ENCODE measurements at regions not wholly inside any gene's neighbourhood (a gene's known extent, or its start where the extent isn't known, plus 50 kb on each side); places are given as distances from the start of the nearest gene placed in this dataset.
"Not testable (repeated sequence)": the region's sequence is repeated elsewhere in the genome, so short reads cannot be mapped to it uniquely, and the experiment has no call there.

GRCh38 chr14:30348445-30348844, 210.5 kb upstream of the G2E3 start:
- no peak overlapping the region for H3K4me3 ChIP-seq (ENCODE audit: low read depth in 1 of 2, low read length in 2 of 2)
- 83 to 86% methylated on average over 2 of the region's 2 CpGs for WGBS, 2 donors

GRCh38 chr14:30349520-30349919, 209.4 kb upstream of the G2E3 start:
- no peaks in the 10 kb centered on the region for H3K27me3 ChIP-seq (ENCODE audit: control insufficient read depth in 1 of 2, insufficient read depth in 2 of 2, low read length in 2 of 2)
- no peaks in the 10 kb centered on the region for H3K4me1 ChIP-seq (ENCODE audit: control insufficient read depth in 2 of 2, insufficient read depth in 2 of 2, low read length in 1 of 2)
- no peak overlapping the region for H3K4me3 ChIP-seq (ENCODE audit: low read depth in 1 of 2, low read length in 2 of 2)
- H3K27ac ChIP-seq (ENCODE audit: low read depth in 2 of 2, low read length in 1 of 2), result no peak overlapping the region
- WGBS, 2 donors, result 90 to 95% methylated on average over 3 of the region's 3 CpGs
- H3K36me3 ChIP-seq (ENCODE audit: control insufficient read depth in 2 of 2, insufficient read depth in 2 of 2, low read length in 1 of 2), result no peaks in the 10 kb centered on the region
- no peaks in the 10 kb centered on the region for H3K9me3 ChIP-seq (ENCODE audit: control insufficient read depth in 2 of 2, insufficient read depth in 1 of 2, low read depth in 1 of 2, low read length in 1 of 2)

More at GRCh38 chr14:30348445-30348844, 210.5 kb upstream of the G2E3 start:
- H3K9me3 ChIP-seq (ENCODE audit: control insufficient read depth in 2 of 2, insufficient read depth in 1 of 2, low read depth in 1 of 2, low read length in 1 of 2), result no peaks in the 10 kb centered on the region
- no peaks in the 10 kb centered on the region for H3K27me3 ChIP-seq (ENCODE audit: control insufficient read depth in 1 of 2, insufficient read depth in 2 of 2, low read length in 2 of 2)
- H3K27ac ChIP-seq (ENCODE audit: low read depth in 2 of 2, low read length in 1 of 2), result no peak overlapping the region
- no peaks in the 10 kb centered on the region for H3K36me3 ChIP-seq (ENCODE audit: control insufficient read depth in 2 of 2, insufficient read depth in 2 of 2, low read length in 1 of 2)
- no peaks in the 10 kb centered on the region for H3K4me1 ChIP-seq (ENCODE audit: control insufficient read depth in 2 of 2, insufficient read depth in 2 of 2, low read length in 1 of 2)

- Histone ChIP-seq H3K27ac (ENCODE audit: low read depth in 2 of 2, low read length in 1 of 2) (no peak overlapping the region), H3K4me3 (ENCODE audit: low read depth in 1 of 2, low read length in 2 of 2) (no peak overlapping the region), H3K9me3 (ENCODE audit: control insufficient read depth in 2 of 2, insufficient read depth in 1 of 2, low read depth in 1 of 2, low read length in 1 of 2) (no peaks in the 10 kb centered on the region), H3K4me1 (ENCODE audit: control insufficient read depth in 2 of 2, insufficient read depth in 2 of 2, low read length in 1 of 2) (no peaks in the 10 kb centered on the region), H3K36me3 (ENCODE audit: control insufficient read depth in 2 of 2, insufficient read depth in 2 of 2, low read length in 1 of 2) (no peaks in the 10 kb centered on the region), H3K27me3 (ENCODE audit: control insufficient read depth in 1 of 2, insufficient read depth in 2 of 2, low read length in 2 of 2) (no peaks in the 10 kb centered on the region)
- WGBS, 2 donors, result 31 to 48% methylated on average over 1 of the region's 1 CpG
Measured at GRCh38 chr14:30354439-30354838, 204.5 kb upstream of the G2E3 start.

- 43 to 46% methylated on average over 5 of the region's 5 CpGs for WGBS, 2 donors
- no peak overlapping the region for H3K4me3 ChIP-seq (ENCODE audit: low read depth in 1 of 2, low read length in 2 of 2)
- no peaks in the 10 kb centered on the region for H3K4me1 ChIP-seq (ENCODE audit: control insufficient read depth in 2 of 2, insufficient read depth in 2 of 2, low read length in 1 of 2)
- no peaks in the 10 kb centered on the region for H3K27me3 ChIP-seq (ENCODE audit: control insufficient read depth in 1 of 2, insufficient read depth in 2 of 2, low read length in 2 of 2)
- no peak overlapping the region for H3K27ac ChIP-seq (ENCODE audit: low read depth in 2 of 2, low read length in 1 of 2)
- H3K36me3 ChIP-seq (ENCODE audit: control insufficient read depth in 2 of 2, insufficient read depth in 2 of 2, low read length in 1 of 2), result no peaks in the 10 kb centered on the region
- peaks cover 0 to 3% of the 10 kb centered on the region in 2 donors for H3K9me3 ChIP-seq (ENCODE audit: control insufficient read depth in 2 of 2, insufficient read depth in 1 of 2, low read depth in 1 of 2, low read length in 1 of 2)
Measured at GRCh38 chr14:30355431-30355913, 203.5 kb upstream of the G2E3 start.

- no peak overlapping the region for H3K27ac ChIP-seq (ENCODE audit: low read depth in 2 of 2, low read length in 1 of 2)
- peaks cover 0 to 3% of the 10 kb centered on the region in 2 donors for H3K9me3 ChIP-seq (ENCODE audit: control insufficient read depth in 2 of 2, insufficient read depth in 1 of 2, low read depth in 1 of 2, low read length in 1 of 2)
- H3K4me3 ChIP-seq (ENCODE audit: low read depth in 1 of 2, low read length in 2 of 2), result no peak overlapping the region
- no peaks in the 10 kb centered on the region for H3K4me1 ChIP-seq (ENCODE audit: control insufficient read depth in 2 of 2, insufficient read depth in 2 of 2, low read length in 1 of 2)
- H3K36me3 ChIP-seq (ENCODE audit: control insufficient read depth in 2 of 2, insufficient read depth in 2 of 2, low read length in 1 of 2), result no peaks in the 10 kb centered on the region
- no peaks in the 10 kb centered on the region for H3K27me3 ChIP-seq (ENCODE audit: control insufficient read depth in 1 of 2, insufficient read depth in 2 of 2, low read length in 2 of 2)
- 80 to 82% methylated on average over 7 of the region's 7 CpGs for WGBS, 2 donors
Measured at GRCh38 chr14:30356438-30357202, 202.3 kb upstream of the G2E3 start.

GRCh38 chr14:30357791-30358190, 201.2 kb upstream of the G2E3 start:
- no peak overlapping the region for H3K4me3 ChIP-seq (ENCODE audit: low read depth in 1 of 2, low read length in 2 of 2)
- no peaks in the 10 kb centered on the region for H3K4me1 ChIP-seq (ENCODE audit: control insufficient read depth in 2 of 2, insufficient read depth in 2 of 2, low read length in 1 of 2)
- WGBS, 2 donors, result 93 to 95% methylated on average over 8 of the region's 8 CpGs
- H3K9me3 ChIP-seq (ENCODE audit: control insufficient read depth in 2 of 2, insufficient read depth in 1 of 2, low read depth in 1 of 2, low read length in 1 of 2), result peaks cover 0 to 3% of the 10 kb centered on the region in 2 donors
- no peak overlapping the region for H3K27ac ChIP-seq (ENCODE audit: low read depth in 2 of 2, low read length in 1 of 2)
- no peaks in the 10 kb centered on the region for H3K27me3 ChIP-seq (ENCODE audit: control insufficient read depth in 1 of 2, insufficient read depth in 2 of 2, low read length in 2 of 2)
- no peaks in the 10 kb centered on the region for H3K36me3 ChIP-seq (ENCODE audit: control insufficient read depth in 2 of 2, insufficient read depth in 2 of 2, low read length in 1 of 2)

GRCh38 chr14:30362369-30363218, 196.4 kb upstream of the G2E3 start:
- no peaks in the 10 kb centered on the region for H3K27me3 ChIP-seq (ENCODE audit: control insufficient read depth in 1 of 2, insufficient read depth in 2 of 2, low read length in 2 of 2)
- no peaks in the 10 kb centered on the region for H3K4me1 ChIP-seq (ENCODE audit: control insufficient read depth in 2 of 2, insufficient read depth in 2 of 2, low read length in 1 of 2)
- H3K4me3 ChIP-seq (ENCODE audit: low read depth in 1 of 2, low read length in 2 of 2), result no peak overlapping the region
- 55 to 61% methylated on average over 10 of the region's 10 CpGs for WGBS, 2 donors
- no peak overlapping the region for H3K27ac ChIP-seq (ENCODE audit: low read depth in 2 of 2, low read length in 1 of 2)
- H3K9me3 ChIP-seq (ENCODE audit: control insufficient read depth in 2 of 2, insufficient read depth in 1 of 2, low read depth in 1 of 2, low read length in 1 of 2), result peaks cover 0 to 3% of the 10 kb centered on the region in 2 donors
- no peaks in the 10 kb centered on the region for H3K36me3 ChIP-seq (ENCODE audit: control insufficient read depth in 2 of 2, insufficient read depth in 2 of 2, low read length in 1 of 2)

GRCh38 chr14:30363219-30363880, 195.6 kb upstream of the G2E3 start:
- not testable (repeated sequence) for H3K27ac ChIP-seq (ENCODE audit: low read depth in 2 of 2, low read length in 1 of 2); H3K4me3 ChIP-seq (ENCODE audit: low read depth in 1 of 2, low read length in 2 of 2); H3K36me3 ChIP-seq (ENCODE audit: control insufficient read depth in 2 of 2, insufficient read depth in 2 of 2, low read length in 1 of 2); H3K9me3 ChIP-seq (ENCODE audit: control insufficient read depth in 2 of 2, insufficient read depth in 1 of 2, low read depth in 1 of 2, low read length in 1 of 2); H3K4me1 ChIP-seq (ENCODE audit: control insufficient read depth in 2 of 2, insufficient read depth in 2 of 2, low read length in 1 of 2); H3K27me3 ChIP-seq (ENCODE audit: control insufficient read depth in 1 of 2, insufficient read depth in 2 of 2, low read length in 2 of 2)
- WGBS, 2 donors, result 93 to 94% methylated on average over 17 to 19 of the region's 27 CpGs

GRCh38 chr14:30369502-30370180, 189.3 kb upstream of the G2E3 start:
- H3K27ac ChIP-seq (ENCODE audit: low read depth in 2 of 2, low read length in 1 of 2), result no peak overlapping the region
- no peaks in the 10 kb centered on the region for H3K9me3 ChIP-seq (ENCODE audit: control insufficient read depth in 2 of 2, insufficient read depth in 1 of 2, low read depth in 1 of 2, low read length in 1 of 2)
- 85 to 89% methylated on average over 5 to 6 of the region's 6 CpGs for WGBS, 2 donors
- no peak overlapping the region for H3K4me3 ChIP-seq (ENCODE audit: low read depth in 1 of 2, low read length in 2 of 2)
- H3K27me3 ChIP-seq (ENCODE audit: control insufficient read depth in 1 of 2, insufficient read depth in 2 of 2, low read length in 2 of 2), result no peaks in the 10 kb centered on the region
- no peaks in the 10 kb centered on the region for H3K4me1 ChIP-seq (ENCODE audit: control insufficient read depth in 2 of 2, insufficient read depth in 2 of 2, low read length in 1 of 2)
- no peaks in the 10 kb centered on the region for H3K36me3 ChIP-seq (ENCODE audit: control insufficient read depth in 2 of 2, insufficient read depth in 2 of 2, low read length in 1 of 2)
